ENCODE measurements at regions not wholly inside any gene's neighbourhood (a gene's known extent, or its start where the extent isn't known, plus 50 kb on each side); places are given as distances from the start of the nearest gene placed in this dataset.
"Not testable (repeated sequence)": the region's sequence is repeated elsewhere in the genome, so short reads cannot be mapped to it uniquely, and the experiment has no call there.

GRCh38 chrX:7372825-7373525 lies 225.0 kb upstream of the PUDP start:
- Mint-ChIP-seq H3K36me3 (no peaks in the 10 kb centered on the region), H3K4me3 (no peak overlapping the region), H3K27me3 (no peaks in the 10 kb centered on the region), H3K9me3 (peaks cover 3% of the 10 kb centered on the region), H3K4me1 (no peaks in the 10 kb centered on the region), H3K27ac (no peak overlapping the region)
- POLR2A ChIA-PET, result no interaction called here
- ATAC-seq (ENCODE audit: low read depth) (no peak), DNase-seq (no peak)

- H3K36me3 Mint-ChIP-seq, result no peaks in the 10 kb centered on the region
- H3K9me3 Mint-ChIP-seq, result peaks cover 1% of the 10 kb centered on the region
- no peak overlapping the region for H3K27ac Mint-ChIP-seq
- H3K4me1 Mint-ChIP-seq, result no peaks in the 10 kb centered on the region
- DNase-seq (no peak), ATAC-seq (ENCODE audit: low read depth) (no peak)
- POLR2A ChIA-PET, result no interaction called here
- no peaks in the 10 kb centered on the region for H3K27me3 Mint-ChIP-seq
- no peak overlapping the region for H3K4me3 Mint-ChIP-seq
These were observed 214.2 kb upstream of the PUDP start for GRCh38 chrX:7362111-7362510.

GRCh38 chrX:7351926-7352325 lies 204.0 kb upstream of the PUDP start:
- POLR2A ChIA-PET, result no interaction called here
- Mint-ChIP-seq H3K4me3 (no peak overlapping the region), H3K4me1 (no peaks in the 10 kb centered on the region), H3K27ac (no peak overlapping the region), H3K27me3 (no peaks in the 10 kb centered on the region), H3K36me3 (no peaks in the 10 kb centered on the region), H3K9me3 (no peaks in the 10 kb centered on the region)
- DNase-seq (no peak), ATAC-seq (ENCODE audit: low read depth) (no peak)

GRCh38 chrX:7347465-7347864 lies 199.5 kb upstream of the PUDP start:
- H3K36me3 Mint-ChIP-seq, result no peaks in the 10 kb centered on the region
- no peaks in the 10 kb centered on the region for H3K9me3 Mint-ChIP-seq

GRCh38 chrX:7346021-7346420 lies 198.1 kb upstream of the PUDP start:
- ATAC-seq (ENCODE audit: low read depth), result no peak
- H3K9me3 Mint-ChIP-seq, result no peaks in the 10 kb centered on the region

More at GRCh38 chrX:7347465-7347864, 199.5 kb upstream of the PUDP start:
- no peak overlapping the region for H3K27ac Mint-ChIP-seq
- no peak overlapping the region for H3K4me3 Mint-ChIP-seq
- no peaks in the 10 kb centered on the region for H3K27me3 Mint-ChIP-seq
- POLR2A ChIA-PET, result no interaction called here
- DNase-seq, result no peak
- H3K4me1 Mint-ChIP-seq, result no peaks in the 10 kb centered on the region
- no peak for ATAC-seq (ENCODE audit: low read depth)

GRCh38 chrX:7343181-7343580 lies 195.2 kb upstream of the PUDP start:
- DNase-seq, result no peak
- Mint-ChIP-seq H3K4me3 (no peak overlapping the region), H3K4me1 (no peaks in the 10 kb centered on the region), H3K36me3 (no peaks in the 10 kb centered on the region), H3K27ac (no peak overlapping the region), H3K9me3 (no peaks in the 10 kb centered on the region), H3K27me3 (no peaks in the 10 kb centered on the region)
- POLR2A ChIA-PET, result no interaction called here
- no peak for ATAC-seq (ENCODE audit: low read depth)

More at GRCh38 chrX:7346021-7346420, 198.1 kb upstream of the PUDP start:
- Mint-ChIP-seq H3K4me1 (no peaks in the 10 kb centered on the region), H3K4me3 (no peak overlapping the region), H3K36me3 (no peaks in the 10 kb centered on the region), H3K27ac (no peak overlapping the region), H3K27me3 (no peaks in the 10 kb centered on the region)
- no peak for DNase-seq
- POLR2A ChIA-PET, result no interaction called here

- H3K27me3 Mint-ChIP-seq; H3K4me1 Mint-ChIP-seq; POLR2A ChIA-PET; H3K36me3 Mint-ChIP-seq; H3K9me3 Mint-ChIP-seq; ATAC-seq (ENCODE audit: low read depth); DNase-seq; H3K27ac Mint-ChIP-seq; H3K4me3 Mint-ChIP-seq: not testable (repeated sequence)
These were observed 187.9 kb upstream of the PUDP start for GRCh38 chrX:7335816-7336362.

GRCh38 chrX:7334253-7334935 lies 186.4 kb upstream of the PUDP start:
- no peak for DNase-seq
- no peak overlapping the region for H3K4me3 Mint-ChIP-seq
- no peak for ATAC-seq (ENCODE audit: low read depth)
- no peaks in the 10 kb centered on the region for H3K9me3 Mint-ChIP-seq
- no peaks in the 10 kb centered on the region for H3K36me3 Mint-ChIP-seq
- POLR2A ChIA-PET, result no interaction called here
- no peaks in the 10 kb centered on the region for H3K27me3 Mint-ChIP-seq
- H3K4me1 Mint-ChIP-seq, result no peaks in the 10 kb centered on the region
- H3K27ac Mint-ChIP-seq, result no peak overlapping the region

- ATAC-seq (ENCODE audit: low read depth) (no peak), DNase-seq (no peak)
- Mint-ChIP-seq H3K27ac (no peak overlapping the region), H3K4me1 (no peaks in the 10 kb centered on the region), H3K4me3 (no peak overlapping the region), H3K36me3 (no peaks in the 10 kb centered on the region), H3K27me3 (no peaks in the 10 kb centered on the region), H3K9me3 (no peaks in the 10 kb centered on the region)
- POLR2A ChIA-PET, result no interaction called here
These were observed 183.2 kb upstream of the PUDP start for GRCh38 chrX:7330971-7331746.

- H3K27ac Mint-ChIP-seq, result no peak overlapping the region
- ATAC-seq (ENCODE audit: low read depth) (no peak), DNase-seq (no peak)
- no peak overlapping the region for H3K4me3 Mint-ChIP-seq
- no peaks in the 10 kb centered on the region for H3K27me3 Mint-ChIP-seq
- POLR2A ChIA-PET, result no interaction called here
- H3K4me1 Mint-ChIP-seq, result no peaks in the 10 kb centered on the region
- no peaks in the 10 kb centered on the region for H3K9me3 Mint-ChIP-seq
- H3K36me3 Mint-ChIP-seq, result no peaks in the 10 kb centered on the region
These were observed 182.6 kb upstream of the PUDP start for GRCh38 chrX:7330556-7330955.

GRCh38 chrX:7318661-7319060 lies 170.7 kb upstream of the PUDP start:
- ATAC-seq (ENCODE audit: low read depth), result no peak
- POLR2A ChIA-PET, result no interaction called here
- Mint-ChIP-seq H3K36me3 (no peaks in the 10 kb centered on the region), H3K27me3 (no peaks in the 10 kb centered on the region), H3K4me3 (no peak overlapping the region), H3K27ac (no peak overlapping the region), H3K4me1 (no peaks in the 10 kb centered on the region), H3K9me3 (no peaks in the 10 kb centered on the region)
- DNase-seq, result no peak

- Mint-ChIP-seq H3K27ac (no peak overlapping the region), H3K27me3 (no peaks in the 10 kb centered on the region), H3K4me3 (no peak overlapping the region), H3K9me3 (no peaks in the 10 kb centered on the region), H3K36me3 (no peaks in the 10 kb centered on the region), H3K4me1 (no peaks in the 10 kb centered on the region)
- DNase-seq (no peak), ATAC-seq (ENCODE audit: low read depth) (no peak)
- POLR2A ChIA-PET, result no interaction called here
These were observed 170.3 kb upstream of the PUDP start for GRCh38 chrX:7318241-7318640.

- ATAC-seq (ENCODE audit: low read depth) (no peak), DNase-seq (no peak)
- no peaks in the 10 kb centered on the region for H3K9me3 Mint-ChIP-seq
- H3K4me3 Mint-ChIP-seq, result no peak overlapping the region
- H3K27me3 Mint-ChIP-seq, result no peaks in the 10 kb centered on the region
- H3K4me1 Mint-ChIP-seq, result no peaks in the 10 kb centered on the region
- no peaks in the 10 kb centered on the region for H3K36me3 Mint-ChIP-seq
- POLR2A ChIA-PET, result no interaction called here
- no peak overlapping the region for H3K27ac Mint-ChIP-seq
These were observed 168.9 kb upstream of the PUDP start for GRCh38 chrX:7316887-7317286.

- Mint-ChIP-seq H3K27me3 (no peaks in the 10 kb centered on the region), H3K27ac (no peak overlapping the region), H3K36me3 (no peaks in the 10 kb centered on the region), H3K4me1 (no peaks in the 10 kb centered on the region), H3K4me3 (no peak overlapping the region), H3K9me3 (no peaks in the 10 kb centered on the region)
- ATAC-seq (ENCODE audit: low read depth) (no peak), DNase-seq (no peak)
- POLR2A ChIA-PET, result no interaction called here
These were observed 168.3 kb upstream of the PUDP start for GRCh38 chrX:7316280-7316679.

All from activated naive CD8-positive, alpha-beta T cell treated with anti-CD3 and anti-CD28 coated beads, Interleukin-2, amount 10 ng/mL, durations not matched to agents 7 days and 5 days (primary cell).